Endothelial cell of umbilical vein (primary cell): ENCODE measurements at regions not wholly inside any gene's neighbourhood (a gene's known extent, or its start where the extent isn't known, plus 50 kb on each side); places are given as distances from the start of the nearest gene placed in this dataset.

Experiments used
- BruUV-seq: library from RNA; stranded (reverse); fragments of 400-500 nt; replicated peaks from 2 replicates; lab custom pipeline; 2021; lab: Mats Ljungman, UMichigan
- CTCF ChIA-PET: fragments of 300-600, 350-600 bp; sonication (Branson Sonifier 250); formaldehyde crosslinking; loops from one replicate; lab custom pipeline; 2021; ENCODE audit warnings: antibody characterized with exemption, inconsistent platforms; lab: Charles Lee
- POLR2A ChIA-PET: fragments of 300-600, 350-600 bp; sonication (Branson Sonifier 250); formaldehyde crosslinking; loops from one replicate; lab custom pipeline; 2021; ENCODE audit warnings: antibody characterized with exemption, inconsistent platforms; lab: Charles Lee
- DNase-seq: peaks from one replicate; pipeline ENCODE4 v3.0.0-alpha.2; 2011; ENCODE audit warnings: low read depth, low spot score
- FAIRE-seq: peaks from 2 replicates; lab custom pipeline; 2011; peaks lifted over from hg19 to GRCh38; lab: Jason Lieb, UNC
- H2AFZ ChIP-seq: 2 replicates; pipeline ENCODE4 v1.6.0; 2012; ENCODE audit warnings: low read depth, low read length, control low read depth, inconsistent platforms
- H3K27ac ChIP-seq: 2 replicates; pipeline ENCODE4 v1.5.1; 2011; ENCODE audit warnings: low read depth, mild to moderate bottlenecking, control low read depth, low read length, moderate library complexity; ENCODE audit not compliant: insufficient read depth
- H3K27me3 ChIP-seq, 2 experiments: 2 replicates each; pipeline versions ENCODE4 v1.6.0 to v1.6.1; 2011; ENCODE audit warnings: low read length in 2 of 2, mixed read lengths in 1 of 2; ENCODE audit not compliant: control insufficient read depth in 2 of 2, insufficient read depth in 2 of 2
- H3K36me3 ChIP-seq, 2 experiments: 2 replicates in 1 of 2; 3 replicates in 1 of 2; pipeline ENCODE4 v1.5.1; 2011; ENCODE audit warnings: low read length in 2 of 2, mild to moderate bottlenecking in 1 of 2, moderate library complexity in 1 of 2; ENCODE audit not compliant: control insufficient read depth in 2 of 2, insufficient read depth in 2 of 2; ENCODE audit errors: extremely low read depth in 1 of 2
- H3K4me1 ChIP-seq: 3 replicates; pipeline ENCODE4 v1.5.1; 2011; ENCODE audit warnings: mild to moderate bottlenecking, low read length; ENCODE audit not compliant: control insufficient read depth, insufficient read depth; ENCODE audit errors: extremely low read depth
- H3K4me2 ChIP-seq: 2 replicates; pipeline ENCODE4 v1.6.1; 2011; ENCODE audit warnings: low read length, control low read depth, mixed read lengths; ENCODE audit not compliant: insufficient read depth
- H3K4me3 ChIP-seq, 3 experiments: fragments of 200-600 bp in 1 of 3; sonication (generic), shearing (Covaris generic) in 1 of 3; replicated peaks in 1 of 3; 2 replicates each; pipeline ENCODE4 v1.5.1; 2011 to 2016; ENCODE audit warnings: control low read depth in 3 of 3, low read length in 3 of 3, mild to moderate bottlenecking in 2 of 3, inconsistent platforms in 1 of 3, low read depth in 1 of 3, moderate library complexity in 1 of 3; ENCODE audit not compliant: insufficient read depth in 1 of 3
- H3K79me2 ChIP-seq: 2 replicates; pipeline ENCODE4 v1.6.0; 2012; ENCODE audit warnings: low read length, inconsistent platforms; ENCODE audit not compliant: control insufficient read depth, insufficient read depth
- H3K9ac ChIP-seq: replicated peaks from 2 replicates; pipeline ENCODE3; 2011; ENCODE audit warnings: low read length, control low read depth; ENCODE audit not compliant: insufficient read depth; ENCODE audit errors: extremely low read depth
- H3K9me1 ChIP-seq: replicated peaks from 3 replicates; pipeline ENCODE4 v1.6.0; 2011; ENCODE audit warnings: mild to moderate bottlenecking, low read length; ENCODE audit not compliant: control insufficient read depth, insufficient read depth; ENCODE audit errors: extremely low read depth
- H3K9me3 ChIP-seq: replicated peaks from 2 replicates; pipeline ENCODE4 v1.5.1; 2012; ENCODE audit warnings: low read length, inconsistent platforms; ENCODE audit not compliant: control insufficient read depth, insufficient read depth
- H4K20me1 ChIP-seq: replicated peaks from 2 replicates; pipeline ENCODE3; 2011; ENCODE audit warnings: mild to moderate bottlenecking, low read length; ENCODE audit not compliant: control insufficient read depth, insufficient read depth; ENCODE audit errors: extremely low read depth
- EZH2 ChIP-seq: IDR thresholded peaks from 2 replicates; pipeline ENCODE4 v1.6.1; 2012; ENCODE audit warnings: borderline replicate concordance, low read depth, mild to moderate bottlenecking, moderate library complexity, low read length, inconsistent platforms; ENCODE audit not compliant: severe bottlenecking
- FOS ChIP-seq: IDR thresholded peaks from 2 replicates; pipeline ENCODE4 v1.6.1; 2011; ENCODE audit warnings: mild to moderate bottlenecking, low read length, moderate library complexity, borderline replicate concordance; ENCODE audit not compliant: insufficient read depth
- GATA2 ChIP-seq: IDR thresholded peaks from 2 replicates; pipeline ENCODE4 v1.7.0; 2011; ENCODE audit warnings: low read depth, mild to moderate bottlenecking, moderate library complexity, mixed read lengths, low read length; ENCODE audit not compliant: insufficient read length, insufficient read depth
- JUN ChIP-seq: IDR thresholded peaks from 2 replicates; pipeline ENCODE4 v1.6.1; 2011; ENCODE audit warnings: borderline replicate concordance, low read depth; ENCODE audit not compliant: insufficient read length, insufficient read depth
- MAX ChIP-seq: IDR thresholded peaks from 2 replicates; pipeline ENCODE4 v1.6.1; 2011; ENCODE audit not compliant: insufficient read depth, insufficient read length
- MYC ChIP-seq: IDR thresholded peaks from one replicate; pipeline ENCODE4 v1.6.1; 2011; ENCODE audit warnings: mild to moderate bottlenecking, low read depth, low read length
- POLR2A ChIP-seq: IDR thresholded peaks from 2 replicates; pipeline ENCODE4 v1.6.1; 2012; ENCODE audit warnings: low read depth, mild to moderate bottlenecking, control low read depth, low read length
- POLR2AphosphoS5 ChIP-seq: IDR thresholded peaks from 2 replicates; pipeline ENCODE4 v1.6.1; 2012; ENCODE audit warnings: low read depth, mild to moderate bottlenecking, control low read depth, low read length, moderate library complexity; ENCODE audit not compliant: insufficient read depth
- dilution Hi-C: fragments of 300-500 bp; cut with MboI; formaldehyde crosslinking; loops from one replicate; pipeline ENCODE4 v1.15.0; 2019; ENCODE audit warnings: low sequenced_read_pairs; ENCODE audit not compliant: extremely low pct_ligation_motif_present
- intact Hi-C: fragments of 100-400 bp; cut with micrococcal nuclease; formaldehyde crosslinking; loops from one replicate; pipeline ENCODE4 v1.10.0; 2022
- TF ChIP-seq, protein P1 (sequence below), 2 donors: IDR thresholded peaks; 1 replicate in 1 of 2; 2 replicates in 1 of 2; pipeline ENCODE4 v1.5.1; 2011; ENCODE audit warnings: low read length in 2 of 2, mild to moderate bottlenecking in 2 of 2, moderate library complexity in 2 of 2, control low read depth in 1 of 2, inconsistent platforms in 1 of 2, low read depth in 1 of 2; ENCODE audit not compliant: insufficient read depth in 1 of 2; ENCODE audit errors: extremely low read depth in 1 of 2

DNA sequence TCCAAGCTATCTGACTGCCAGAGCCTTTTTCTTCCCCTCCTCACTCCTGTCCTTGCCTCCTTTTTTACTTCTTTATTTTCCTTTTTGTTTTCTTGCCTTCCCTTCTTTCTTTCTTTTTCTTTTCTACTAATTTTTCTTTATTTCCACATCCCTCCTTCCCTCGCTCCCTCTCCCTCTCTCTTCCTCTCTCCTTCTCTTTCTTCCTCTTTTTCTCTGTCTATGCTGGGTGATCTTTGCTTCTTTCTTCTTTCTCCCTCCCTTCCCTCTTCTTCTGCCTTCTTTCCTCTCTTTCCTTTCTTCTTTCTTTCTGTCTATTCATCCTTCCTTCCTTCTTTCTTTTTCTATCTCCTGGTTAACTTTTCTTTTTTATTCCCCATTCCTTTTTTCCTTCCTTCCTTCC is 564.8 kb downstream of the NSUN3 start:
- Histone ChIP-seq H4K20me1 (no peaks in the 10 kb centered on the region), H3K9ac (no peak overlapping the region), H3K9me1 (no peaks in the 10 kb centered on the region), H3K4me3 (no peak overlapping the region), H3K4me1 (no peaks in the 10 kb centered on the region), H3K27me3 (no peaks in the 10 kb centered on the region), H3K9me3 (no peaks in the 10 kb centered on the region), H3K27ac (no peak overlapping the region), H2AFZ (no peak overlapping the region), H3K79me2 (no peaks in the 10 kb centered on the region), H3K36me3 (no peaks in the 10 kb centered on the region), H3K4me2 (no peak overlapping the region)
- TF ChIP-seq FOS (no peak), EZH2 (no peak), MYC (no peak), GATA2 (no peak), POLR2AphosphoS5 (no peak), POLR2A (no peak), MAX (no peak), JUN (no peak)
- TF ChIP-seq, protein P1, sequence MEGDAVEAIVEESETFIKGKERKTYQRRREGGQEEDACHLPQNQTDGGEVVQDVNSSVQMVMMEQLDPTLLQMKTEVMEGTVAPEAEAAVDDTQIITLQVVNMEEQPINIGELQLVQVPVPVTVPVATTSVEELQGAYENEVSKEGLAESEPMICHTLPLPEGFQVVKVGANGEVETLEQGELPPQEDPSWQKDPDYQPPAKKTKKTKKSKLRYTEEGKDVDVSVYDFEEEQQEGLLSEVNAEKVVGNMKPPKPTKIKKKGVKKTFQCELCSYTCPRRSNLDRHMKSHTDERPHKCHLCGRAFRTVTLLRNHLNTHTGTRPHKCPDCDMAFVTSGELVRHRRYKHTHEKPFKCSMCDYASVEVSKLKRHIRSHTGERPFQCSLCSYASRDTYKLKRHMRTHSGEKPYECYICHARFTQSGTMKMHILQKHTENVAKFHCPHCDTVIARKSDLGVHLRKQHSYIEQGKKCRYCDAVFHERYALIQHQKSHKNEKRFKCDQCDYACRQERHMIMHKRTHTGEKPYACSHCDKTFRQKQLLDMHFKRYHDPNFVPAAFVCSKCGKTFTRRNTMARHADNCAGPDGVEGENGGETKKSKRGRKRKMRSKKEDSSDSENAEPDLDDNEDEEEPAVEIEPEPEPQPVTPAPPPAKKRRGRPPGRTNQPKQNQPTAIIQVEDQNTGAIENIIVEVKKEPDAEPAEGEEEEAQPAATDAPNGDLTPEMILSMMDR (IDR thresholded peaks at IDR 0.05; ENCODE audit: extremely low read depth in 1 of 2, insufficient read depth in 1 of 2, low read depth in 1 of 2, low read length in 2 of 2): no peak
- ChIA-PET POLR2A (no interaction called here), CTCF (no interaction called here)
- dilution Hi-C loops: no loop called here
- no peak for DNase-seq
- intact Hi-C loops: no loop called here
- no TSS peak for BruUV-seq
- FAIRE-seq: no peak
